GM12892 (cell line): ENCODE measurements at regions not wholly inside any gene's neighbourhood (a gene's known extent, or its start where the extent isn't known, plus 50 kb on each side); places are given as distances from the start of the nearest gene placed in this dataset.

Experiments used
- POLR2A ChIP-seq: IDR thresholded peaks from 2 replicates; pipeline ENCODE4 v1.6.1; 2011; ENCODE audit warnings: low read depth, low read length, control low read depth
- POLR2AphosphoS5 ChIP-seq: IDR thresholded peaks from 2 replicates; pipeline ENCODE4 v1.6.1; 2011; ENCODE audit warnings: low read depth, low read length, control low read depth
- TAF1 ChIP-seq: IDR thresholded peaks from 2 replicates; pipeline ENCODE4 v1.6.1; 2011; ENCODE audit warnings: low read depth, mild to moderate bottlenecking, control low read depth, low read length, borderline replicate concordance

DNA sequence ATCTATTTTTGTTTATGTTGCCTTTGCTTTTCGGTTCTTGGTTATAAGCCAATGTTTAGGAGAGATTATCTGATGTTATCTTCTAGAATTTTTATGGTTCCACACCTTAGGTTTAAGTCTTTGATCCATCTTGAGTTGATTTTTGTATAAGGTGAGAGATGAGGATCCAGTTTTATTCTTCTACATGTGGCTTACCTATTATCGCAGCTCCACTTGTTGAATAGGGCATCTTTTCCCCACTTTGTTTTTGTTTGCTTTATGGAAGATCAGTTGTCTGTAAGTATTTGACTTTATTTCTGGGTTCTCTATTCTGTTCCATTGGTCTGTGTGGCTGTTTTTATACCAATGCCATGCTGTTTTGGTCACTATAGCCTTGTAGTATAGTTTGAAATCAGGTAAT is 927.0 kb downstream of the UQCRFS1 start:
- TF ChIP-seq POLR2A (no peak), POLR2AphosphoS5 (no peak), TAF1 (no peak)
